ENCODE measurements at regions not wholly inside any gene's neighbourhood (a gene's known extent, or its start where the extent isn't known, plus 50 kb on each side); places are given as distances from the start of the nearest gene placed in this dataset.

DNA sequence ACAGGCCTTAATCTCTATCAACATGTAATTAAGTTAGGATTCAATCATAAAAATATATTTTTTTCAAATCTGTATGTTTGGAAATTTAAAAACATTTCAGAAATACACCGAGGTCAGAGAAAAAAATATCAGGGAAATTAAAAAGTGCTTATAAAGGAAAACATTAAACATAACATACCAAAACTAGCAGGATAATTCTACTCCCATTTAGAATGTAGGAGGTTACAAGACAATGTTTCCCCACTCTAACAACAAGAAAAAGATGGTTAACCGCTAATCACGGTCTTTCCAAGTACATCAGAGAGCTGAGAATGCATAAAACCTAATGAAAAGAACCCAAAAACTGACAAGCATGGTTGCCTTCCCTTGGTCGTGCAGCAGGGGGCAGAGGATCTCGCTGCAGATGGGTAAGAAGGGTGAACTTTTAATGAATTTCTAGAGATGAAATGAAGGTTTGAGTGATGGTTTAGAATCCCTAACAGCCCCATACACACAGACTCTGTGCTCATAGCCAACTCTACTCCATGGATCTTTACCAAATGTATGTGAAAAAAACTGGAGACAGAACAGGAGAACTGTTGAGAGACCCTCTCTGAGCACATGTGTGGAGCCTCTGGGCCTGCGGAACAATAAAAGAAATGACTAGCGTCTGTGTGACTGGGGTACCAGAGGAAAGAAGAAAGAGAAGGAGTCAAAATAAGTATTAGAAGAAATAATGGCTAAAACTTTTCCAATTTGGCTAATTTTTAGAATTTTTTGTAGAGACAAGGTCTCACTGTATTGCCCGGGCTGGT is 51.3 kb upstream of the LSM14A start:
- peaks cover 0 to 9% (median 0%) of the 10 kb centered on the region in 3 donors for H3K27me3 ChIP-seq
- no peak overlapping the region for H3K4me3 ChIP-seq
- no peak for TF ChIP-seq EP300 (IDR thresholded peaks at IDR 0.05)
- TF ChIP-seq, protein P1, sequence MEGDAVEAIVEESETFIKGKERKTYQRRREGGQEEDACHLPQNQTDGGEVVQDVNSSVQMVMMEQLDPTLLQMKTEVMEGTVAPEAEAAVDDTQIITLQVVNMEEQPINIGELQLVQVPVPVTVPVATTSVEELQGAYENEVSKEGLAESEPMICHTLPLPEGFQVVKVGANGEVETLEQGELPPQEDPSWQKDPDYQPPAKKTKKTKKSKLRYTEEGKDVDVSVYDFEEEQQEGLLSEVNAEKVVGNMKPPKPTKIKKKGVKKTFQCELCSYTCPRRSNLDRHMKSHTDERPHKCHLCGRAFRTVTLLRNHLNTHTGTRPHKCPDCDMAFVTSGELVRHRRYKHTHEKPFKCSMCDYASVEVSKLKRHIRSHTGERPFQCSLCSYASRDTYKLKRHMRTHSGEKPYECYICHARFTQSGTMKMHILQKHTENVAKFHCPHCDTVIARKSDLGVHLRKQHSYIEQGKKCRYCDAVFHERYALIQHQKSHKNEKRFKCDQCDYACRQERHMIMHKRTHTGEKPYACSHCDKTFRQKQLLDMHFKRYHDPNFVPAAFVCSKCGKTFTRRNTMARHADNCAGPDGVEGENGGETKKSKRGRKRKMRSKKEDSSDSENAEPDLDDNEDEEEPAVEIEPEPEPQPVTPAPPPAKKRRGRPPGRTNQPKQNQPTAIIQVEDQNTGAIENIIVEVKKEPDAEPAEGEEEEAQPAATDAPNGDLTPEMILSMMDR (IDR thresholded peaks at IDR 0.05) = peak in 5 of 7 experiments; percentile 23 to 67 (median 59)
- H3K4me1 ChIP-seq = no peaks in the 10 kb centered on the region
- 55 to 66% (median 64%) methylated on average over 8 of the region's 8 CpGs for WGBS, 5 donors
- no peaks in the 10 kb centered on the region for H3K9me3 ChIP-seq
- intact Hi-C loops (cut with DNase I; ENCODE audit: low total_unique reads) = no loop called here
- H3K27ac ChIP-seq = no peak overlapping the region
- DNase-seq = peak; percentile 31 to 58
- H3K36me3 ChIP-seq = no peaks in the 10 kb centered on the region

Small RNAs in the stretch of these regions (small RNA-seq; reads per million reads assigned to genes)
- 0 reads per million in 4 donors for gene RN7SL150P
- 0 reads per million in 4 donors for gene RPS4XP23

All from stomach (tissue), 8 donors.